Neural cell (in vitro differentiated cells): ENCODE measurements at regions not wholly inside any gene's neighbourhood (a gene's known extent, or its start where the extent isn't known, plus 50 kb on each side); places are given as distances from the start of the nearest gene placed in this dataset.
A peak's percentile ranks its signal among the peaks of the same experiment; 100 is the strongest.

Experiments
- H2AFZ ChIP-seq: fragments of 200-600, 300-800 bp; sonication (generic), shearing (Covaris generic); 2 replicates; pipeline ENCODE4 v1.6.0; 2014; ENCODE audit warnings: low read depth, mild to moderate bottlenecking, antibody characterized with exemption, low read length, moderate library complexity
- H3F3A ChIP-seq: fragments of 200-600 bp; shearing (Covaris generic); 2 replicates; pipeline ENCODE4 v1.6.1; 2016; ENCODE audit warnings: mild to moderate bottlenecking, moderate library complexity, mixed read lengths, antibody characterized with exemption, low read length; ENCODE audit not compliant: insufficient read depth, poor library complexity, severe bottlenecking
- H3K27ac ChIP-seq: fragments of 200-600, 300-800 bp; sonication (generic), shearing (Covaris generic); 2 replicates; pipeline ENCODE4 v1.5.1; 2014; ENCODE audit warnings: mild to moderate bottlenecking, low read length, moderate library complexity
- H3K27me3 ChIP-seq: fragments of 300-800, 200-600 bp; sonication (generic), shearing (Covaris generic); 2 replicates; pipeline ENCODE4 v1.6.0; 2014; ENCODE audit warnings: mild to moderate bottlenecking, low read depth, low read length, moderate library complexity; ENCODE audit not compliant: insufficient read depth
- H3K36me3 ChIP-seq: fragments of 300-800, 200-600 bp; sonication (generic), shearing (Covaris generic); 2 replicates; pipeline ENCODE4 v1.5.1; 2014; ENCODE audit warnings: mild to moderate bottlenecking, antibody characterized with exemption, low read length, moderate library complexity; ENCODE audit not compliant: insufficient read depth
- H3K4me2 ChIP-seq: fragments of 300-800, 200-600 bp; sonication (generic), shearing (Covaris generic); 2 replicates; pipeline ENCODE4 v1.6.0; 2014; ENCODE audit warnings: mild to moderate bottlenecking, low read length
- H3K4me3 ChIP-seq: fragments of 300-800, 200-600 bp; sonication (generic), shearing (Covaris generic); 2 replicates; pipeline ENCODE4 v1.5.1; 2014; ENCODE audit warnings: mild to moderate bottlenecking, low read length, moderate library complexity
- H3K79me2 ChIP-seq: fragments of 200-600 bp; shearing (Covaris generic); replicated peaks from 2 replicates; pipeline ENCODE4 v1.6.0; 2014; ENCODE audit warnings: mild to moderate bottlenecking, low read length, moderate library complexity; ENCODE audit not compliant: insufficient read depth
- H3K9ac ChIP-seq: fragments of 300-800, 200-600 bp; sonication (generic), shearing (Covaris generic); 2 replicates; pipeline ENCODE4 v1.6.1; 2016; ENCODE audit warnings: mild to moderate bottlenecking, low read length, mixed read lengths
- H3K9me2 ChIP-seq: fragments of 200-600 bp; shearing (Covaris generic); 2 replicates; pipeline ENCODE4 v1.6.1; 2016; ENCODE audit warnings: mild to moderate bottlenecking, low read length, mixed read lengths; ENCODE audit not compliant: insufficient read depth
- H3K9me3 ChIP-seq: fragments of 200-600, 300-800 bp; sonication (generic), shearing (Covaris generic); 2 replicates; pipeline ENCODE4 v1.6.1; 2016; ENCODE audit warnings: mild to moderate bottlenecking, mixed run types, low read length, moderate library complexity, mixed read lengths
- H4K20me1 ChIP-seq: fragments of 200-600 bp; shearing (Covaris generic); 2 replicates; pipeline ENCODE4 v1.6.1; 2016; ENCODE audit warnings: mild to moderate bottlenecking, mixed run types; ENCODE audit not compliant: insufficient read depth
- CTCF ChIP-seq: fragments of 450-650 bp; IDR thresholded peaks from 2 replicates; pipeline ENCODE4 v1.5.1; 2014; ENCODE audit warnings: antibody characterized with exemption, mild to moderate bottlenecking, moderate library complexity; ENCODE audit not compliant: poor library complexity, severe bottlenecking
- EP300 ChIP-seq: fragments of 450-650 bp; conservative IDR thresholded peaks from 2 replicates; pipeline ENCODE4 v1.6.1; 2014; ENCODE audit warnings: antibody characterized with exemption, mild to moderate bottlenecking, moderate library complexity; ENCODE audit not compliant: poor library complexity, severe bottlenecking
- EZH2 ChIP-seq: fragments of 200-600, 300-800 bp; shearing (Covaris generic), sonication (generic); IDR thresholded peaks from 2 replicates; pipeline ENCODE4 v1.6.1; 2014; ENCODE audit warnings: antibody characterized with exemption, low read length, borderline replicate concordance, mild to moderate bottlenecking; ENCODE audit not compliant: insufficient read depth, poor library complexity, severe bottlenecking
- MXI1 ChIP-seq: fragments of 450-650 bp; conservative IDR thresholded peaks from 2 replicates; pipeline ENCODE4 v1.6.1; 2014; ENCODE audit warnings: antibody characterized with exemption, mild to moderate bottlenecking; ENCODE audit not compliant: poor library complexity, severe bottlenecking
- POLR2AphosphoS5 ChIP-seq: IDR thresholded peaks from 2 replicates; pipeline ENCODE4 v1.6.1; 2012
- RAD21 ChIP-seq: fragments of 450-650 bp; conservative IDR thresholded peaks from 2 replicates; pipeline ENCODE4 v1.6.1; 2014; ENCODE audit warnings: antibody characterized with exemption, mild to moderate bottlenecking, moderate library complexity
- REST ChIP-seq: IDR thresholded peaks from 2 replicates; pipeline ENCODE4 v1.6.1; 2012; ENCODE audit warnings: borderline replicate concordance
- SMC3 ChIP-seq: fragments of 450-650 bp; conservative IDR thresholded peaks from 2 replicates; pipeline ENCODE4 v1.6.1; 2014; ENCODE audit warnings: antibody characterized with exemption, mild to moderate bottlenecking, moderate library complexity; ENCODE audit not compliant: poor library complexity
- TAF1 ChIP-seq: IDR thresholded peaks from 2 replicates; pipeline ENCODE4 v1.6.1; 2012; ENCODE audit warnings: low read depth

- H4K20me1 ChIP-seq = no peaks in the 10 kb centered on the region
- H3K4me2 ChIP-seq = no peak overlapping the region
- TF ChIP-seq POLR2AphosphoS5 = peak; percentile 68
- no peak for TF ChIP-seq TAF1
- no peak for TF ChIP-seq RAD21
- no peak for TF ChIP-seq SMC3
- no peak for TF ChIP-seq CTCF
- TF ChIP-seq MXI1 = no peak
- peak; percentile 32 for TF ChIP-seq EP300
- no peak overlapping the region for H2AFZ ChIP-seq
- no peaks in the 10 kb centered on the region for H3K9me2 ChIP-seq
- H3K9ac ChIP-seq = no peak overlapping the region
- H3F3A ChIP-seq = no peaks in the 10 kb centered on the region
- H3K9me3 ChIP-seq = no peaks in the 10 kb centered on the region
- no peak overlapping the region for H3K27ac ChIP-seq
- no peaks in the 10 kb centered on the region for H3K36me3 ChIP-seq
- H3K4me3 ChIP-seq = no peak overlapping the region
- H3K27me3 ChIP-seq = no peaks in the 10 kb centered on the region
- no peaks in the 10 kb centered on the region for H3K79me2 ChIP-seq
Observed at GRCh38 chr10:120075349-120075748, 182.8 kb downstream of the SEC23IP start.

GRCh38 chr10:120076996-120077706 is 184.6 kb downstream of the SEC23IP start:
- Histone ChIP-seq H3K9me2 (no peaks in the 10 kb centered on the region), H2AFZ (no peak overlapping the region), H3K4me2 (no peak overlapping the region), H3K9me3 (no peaks in the 10 kb centered on the region), H4K20me1 (no peaks in the 10 kb centered on the region), H3K27ac (no peak overlapping the region), H3K27me3 (no peaks in the 10 kb centered on the region), H3K79me2 (no peaks in the 10 kb centered on the region), H3K9ac (no peak overlapping the region), H3K4me3 (no peak overlapping the region), H3F3A (no peaks in the 10 kb centered on the region), H3K36me3 (no peaks in the 10 kb centered on the region)
- TF ChIP-seq SMC3 = no peak
- TF ChIP-seq RAD21 = no peak
- no peak for TF ChIP-seq REST
- no peak for TF ChIP-seq MXI1
- no peak for TF ChIP-seq POLR2AphosphoS5
- no peak for TF ChIP-seq EZH2
- TF ChIP-seq CTCF = no peak
- no peak for TF ChIP-seq EP300
- no peak for TF ChIP-seq TAF1
